NCI-H1694 (cell line): ENCODE measurements at regions not wholly inside any gene's neighbourhood (a gene's known extent, or its start where the extent isn't known, plus 50 kb on each side); places are given as distances from the start of the nearest gene placed in this dataset.
"Not testable (repeated sequence)": the region's sequence is repeated elsewhere in the genome, so short reads cannot be mapped to it uniquely, and the experiment has no call there.

ENCODE experiments used
- DNase-seq: peaks from one replicate; lab custom pipeline; 2025; lab: John Stamatoyannopoulos, UW

DNA sequence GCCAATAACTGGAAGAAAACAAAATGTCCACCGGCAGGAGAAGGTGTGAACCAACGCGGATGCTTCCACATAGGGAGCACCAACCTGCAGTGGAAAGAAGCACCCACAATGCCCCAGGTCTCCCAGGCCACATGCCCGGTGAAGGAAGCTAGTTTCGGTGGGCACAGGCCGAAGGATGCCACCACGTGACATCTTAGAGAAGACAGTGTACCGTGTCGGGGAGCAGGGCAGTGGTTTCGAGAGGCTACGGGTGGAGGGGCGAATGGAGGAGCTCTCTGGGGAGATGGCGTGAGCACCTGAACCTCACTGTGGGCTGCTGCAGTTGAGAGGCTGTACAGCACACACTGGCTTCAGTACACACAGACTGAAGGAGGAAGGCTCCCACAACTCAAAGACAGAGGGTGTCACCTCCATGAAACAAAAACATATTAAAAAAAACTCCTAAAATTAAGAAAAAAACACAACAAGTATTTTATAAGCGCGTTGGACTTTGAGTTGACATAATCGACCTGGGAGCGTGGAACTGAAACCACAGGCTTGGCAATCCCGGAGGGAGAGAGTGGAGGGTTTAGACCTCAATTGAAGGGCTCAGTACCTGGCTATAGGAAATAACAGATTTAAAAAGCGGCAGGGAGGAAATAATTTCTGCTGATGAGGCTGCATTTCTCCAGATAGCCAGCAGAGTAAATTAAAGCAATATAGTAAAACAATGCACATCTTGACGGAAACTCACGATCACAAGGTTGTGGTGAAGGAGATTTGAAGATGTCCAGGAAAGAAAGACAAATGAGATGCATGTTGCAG is 160.1 kb downstream of the RTP5 start:
- DNase-seq: no peak

DNA sequence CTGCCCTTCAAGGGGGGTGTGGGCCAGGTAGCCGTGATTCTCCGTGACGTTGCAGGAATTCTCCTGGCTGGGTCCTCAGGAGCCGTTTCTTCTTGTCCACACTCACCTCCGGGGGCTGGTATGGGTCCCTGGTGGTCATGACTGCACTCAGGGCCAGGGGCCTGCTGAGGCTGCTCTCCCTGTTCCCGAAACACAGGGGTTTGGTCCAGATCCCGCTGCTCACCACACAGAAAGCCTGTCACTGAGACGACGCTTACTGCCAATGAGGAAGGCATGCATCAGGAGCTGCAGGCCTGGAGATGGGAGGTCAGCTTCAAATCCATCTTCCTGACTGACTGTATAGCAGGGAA is 160.7 kb downstream of the RTP5 start:
- DNase-seq: no peak

DNA sequence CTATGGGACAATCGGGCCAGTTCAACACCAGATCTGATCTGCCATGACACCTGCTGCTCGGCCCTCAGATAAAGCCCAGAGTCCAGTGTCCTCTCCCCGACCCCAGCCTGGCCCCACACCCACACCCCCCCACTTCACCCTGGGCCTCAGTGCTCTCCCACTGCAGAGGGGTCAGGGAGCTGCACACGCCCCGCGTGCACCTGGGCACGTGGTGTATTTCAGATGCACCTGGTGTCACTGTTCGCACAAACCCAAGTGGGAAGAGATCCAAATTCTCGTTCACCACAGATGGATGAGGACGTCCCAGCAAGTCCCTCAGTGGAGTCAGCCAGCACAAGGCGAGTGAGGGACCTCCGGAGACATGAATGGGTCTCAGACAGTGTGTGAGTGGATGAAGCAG is 161.3 kb downstream of the RTP5 start:
- DNase-seq: no peak

DNA sequence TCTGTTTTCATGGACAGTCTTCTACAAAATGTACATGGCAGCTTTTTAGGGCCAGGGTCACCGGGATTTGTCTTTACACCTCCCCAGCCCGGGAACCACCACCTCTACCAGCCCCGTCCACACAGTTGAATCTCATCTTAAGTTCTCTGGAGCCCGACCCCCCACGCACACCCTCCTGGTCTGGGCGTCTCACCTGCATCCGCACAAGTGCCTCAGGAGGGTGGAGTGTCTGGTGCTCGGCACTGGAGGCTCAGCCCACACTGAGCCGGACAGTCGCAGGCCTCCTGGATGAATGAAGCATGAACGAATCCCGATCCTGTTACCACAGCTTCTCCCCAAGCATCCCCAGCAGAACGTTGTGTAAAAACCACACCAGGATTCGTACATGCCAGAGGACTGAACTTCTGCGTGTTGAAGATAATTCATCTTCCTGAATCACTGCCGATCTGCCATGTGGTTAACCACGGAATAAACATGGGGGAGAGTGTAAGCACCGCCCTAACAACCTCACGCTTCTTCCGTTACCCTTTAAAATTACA is 162.0 kb downstream of the RTP5 start:
- no peak for DNase-seq

DNA sequence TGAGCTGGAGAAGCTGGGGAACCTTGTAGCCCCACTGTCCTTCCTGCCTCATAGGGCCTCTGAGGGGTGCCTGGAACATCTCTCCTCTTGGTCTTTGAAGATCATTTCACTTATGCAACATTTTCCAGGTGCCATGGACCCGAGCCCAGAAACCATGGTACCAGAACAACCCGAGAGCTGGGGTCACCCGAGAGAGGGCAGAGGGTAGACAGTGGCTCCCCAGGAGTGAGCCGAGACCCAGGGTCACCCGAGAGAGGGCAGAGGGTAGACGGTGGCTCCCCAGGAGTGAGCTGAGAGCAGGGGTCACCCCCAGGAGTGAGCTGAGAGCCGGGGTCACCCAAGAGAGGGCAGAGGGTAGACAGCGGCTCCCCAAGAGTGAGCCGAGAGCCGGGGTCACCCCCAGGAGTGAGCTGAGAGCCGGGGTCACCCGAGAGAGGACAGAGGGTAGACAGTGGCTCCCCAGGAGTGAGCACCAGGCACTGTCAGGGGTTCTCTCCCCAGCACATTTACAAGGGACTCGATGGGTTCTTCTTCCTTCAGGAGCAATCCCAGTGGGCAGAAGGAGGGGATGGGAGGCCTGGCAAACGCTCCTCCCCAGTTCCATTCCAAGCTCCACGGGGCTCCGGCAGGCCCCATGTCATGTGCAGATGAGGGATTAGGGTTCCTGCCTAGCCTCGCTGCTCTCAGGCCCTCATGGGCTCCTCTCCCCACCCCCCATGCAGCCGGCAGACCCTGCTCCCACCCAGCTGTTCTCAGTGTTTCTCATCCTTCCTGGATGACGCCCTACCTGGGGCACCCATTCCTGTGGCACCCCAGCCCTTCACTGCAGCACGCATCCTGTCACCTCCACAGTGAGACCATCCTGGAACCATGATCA is 163.5 kb downstream of the RTP5 start:
- DNase-seq: no peak

DNA sequence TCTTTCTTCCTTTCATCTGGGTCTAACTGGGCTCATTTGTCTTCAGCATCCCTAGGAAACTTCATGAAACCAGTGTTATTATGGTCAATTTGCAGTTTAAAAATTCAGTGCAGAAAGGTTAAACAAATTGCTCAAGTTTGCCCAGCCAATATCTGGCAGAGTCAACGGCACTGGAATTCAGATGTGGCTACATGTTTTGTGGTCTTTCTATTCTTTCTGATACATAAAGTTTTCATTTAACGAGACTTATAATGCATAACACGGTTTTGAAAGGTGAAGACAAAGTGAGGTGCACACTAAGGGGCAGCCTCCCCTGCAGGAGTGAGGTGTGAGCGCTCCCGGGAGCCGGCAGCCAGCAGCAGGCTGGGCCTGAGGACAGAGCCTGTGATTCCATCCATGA is 164.6 kb downstream of the RTP5 start:
- no peak for DNase-seq

DNA sequence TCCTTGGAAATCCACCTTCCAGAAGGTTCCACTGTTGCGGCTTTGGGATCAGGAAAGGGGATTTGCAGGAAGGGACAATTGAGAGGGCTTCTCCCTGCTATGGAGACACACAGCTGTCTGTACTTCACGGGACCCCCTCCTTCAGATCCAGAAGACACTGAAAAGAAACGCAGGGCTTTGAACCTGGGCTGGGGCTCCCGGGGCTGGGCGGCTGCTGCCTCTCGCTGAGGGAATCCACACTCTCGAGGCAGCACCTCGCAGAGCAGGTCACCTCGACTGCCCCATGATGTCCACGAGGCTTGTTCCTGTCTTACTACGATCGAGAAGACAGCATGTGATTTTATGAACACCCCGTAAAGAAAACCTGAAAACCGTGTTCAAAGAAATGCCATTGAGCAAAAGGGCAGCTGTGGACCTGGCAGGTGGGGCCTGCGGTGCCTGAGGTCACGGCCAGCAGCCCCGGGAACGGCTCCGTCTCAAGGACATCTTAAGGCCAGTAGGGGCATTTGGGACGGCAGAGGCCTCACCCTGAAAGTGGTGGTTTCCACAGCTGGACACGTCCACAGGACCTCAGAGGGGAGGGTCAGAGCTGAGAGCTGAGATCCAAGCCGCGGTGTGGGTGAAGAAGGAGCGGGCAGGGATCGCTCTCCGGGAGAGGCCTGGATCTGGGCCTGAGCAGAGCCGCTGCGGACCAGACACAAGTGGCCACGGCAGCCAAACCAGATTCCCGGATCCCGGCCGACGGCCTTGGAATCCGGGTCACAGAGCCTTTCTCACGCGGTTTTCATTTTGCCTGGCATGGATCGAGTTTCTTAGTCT is 165.7 kb downstream of the RTP5 start:
- DNase-seq: no peak

DNA sequence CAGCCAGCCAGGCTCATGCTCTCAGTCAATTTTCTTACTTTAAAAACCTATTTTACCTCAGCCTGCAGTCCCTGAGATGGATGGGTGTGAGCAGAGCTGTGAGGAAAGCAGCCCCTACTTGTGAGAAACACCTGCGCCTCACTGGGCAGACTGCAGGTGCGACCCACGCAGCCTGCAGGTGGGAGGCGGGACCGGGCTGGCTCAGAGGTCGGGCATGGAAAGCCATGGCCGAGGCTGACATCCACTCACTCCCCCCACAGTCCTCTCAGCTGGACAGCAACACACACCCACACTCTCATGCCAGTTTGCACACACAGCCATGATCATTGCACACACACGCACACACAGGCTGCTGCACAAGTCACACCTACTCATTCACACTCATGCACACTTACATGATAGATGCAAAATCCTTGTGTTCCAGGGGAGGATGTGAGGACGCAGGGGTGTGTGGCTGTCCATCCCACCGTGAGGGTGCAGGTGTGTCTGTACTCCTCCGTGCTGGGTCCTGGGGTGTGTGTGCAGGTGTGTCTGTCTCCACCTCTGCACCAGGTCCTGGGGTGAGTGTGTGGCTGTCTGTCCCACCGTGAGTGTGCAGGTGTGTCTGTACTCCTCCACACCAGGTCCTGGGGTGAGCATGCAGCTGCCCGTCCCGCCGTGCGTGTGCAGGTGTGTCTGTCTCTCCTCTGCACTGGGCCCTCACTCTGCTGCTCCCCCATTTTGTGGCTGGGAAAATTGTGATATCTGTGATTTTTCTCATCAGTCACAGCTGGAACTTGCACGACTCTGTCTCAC is 166.5 kb downstream of the RTP5 start:
- no peak for DNase-seq

DNA sequence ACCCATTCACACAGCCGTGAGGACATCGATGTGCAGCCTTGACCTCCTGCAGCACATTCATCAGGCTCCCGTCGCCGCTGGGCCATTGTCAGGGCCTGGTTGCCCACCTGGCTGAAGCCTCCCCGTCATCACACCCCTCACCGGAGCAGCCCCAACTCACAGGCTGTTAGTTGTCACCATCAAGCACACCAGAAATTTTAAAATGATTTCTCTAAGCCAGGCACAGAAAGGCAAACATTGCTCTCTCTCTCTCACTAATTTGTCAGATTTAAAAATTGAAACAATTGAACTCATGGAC is 167.1 kb downstream of the RTP5 start:
- DNase-seq: no peak

DNA sequence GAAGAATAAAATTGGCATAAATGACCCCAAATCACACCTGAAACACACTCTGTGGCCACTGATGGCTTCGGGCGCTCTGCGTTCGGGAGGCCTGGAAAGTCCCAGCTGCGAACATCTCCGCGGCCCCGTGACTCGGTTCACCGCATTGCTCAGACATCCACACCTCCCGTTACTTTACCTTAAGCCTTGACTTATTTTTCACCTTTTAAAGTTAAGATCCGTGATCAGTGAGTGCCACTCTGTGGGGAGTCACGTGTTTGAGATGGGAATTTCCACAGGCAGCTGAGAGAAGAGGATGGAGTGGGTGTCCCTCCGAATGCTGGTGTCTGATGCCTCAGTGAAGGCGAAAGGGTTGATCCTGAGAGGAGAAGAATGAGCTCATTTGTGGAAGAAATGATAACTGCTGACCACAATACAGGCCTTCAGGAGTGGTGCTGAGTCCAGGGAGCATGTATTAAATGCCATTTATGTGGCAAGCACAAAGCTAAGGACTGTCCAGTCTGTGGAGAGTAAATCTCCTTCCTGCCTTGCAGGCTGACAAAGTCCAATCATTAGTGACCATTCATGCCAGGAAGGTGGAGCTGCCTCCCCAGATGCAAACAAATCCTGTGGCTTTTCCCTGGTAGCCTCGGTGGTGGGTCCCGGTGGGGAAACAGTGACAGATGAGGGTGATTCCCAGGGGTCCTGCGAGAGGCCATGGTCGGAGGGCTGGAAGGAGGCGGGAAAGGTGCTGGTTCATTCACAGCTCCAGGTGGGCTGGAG is 168.8 kb downstream of the RTP5 start:
- no peak for DNase-seq

DNA sequence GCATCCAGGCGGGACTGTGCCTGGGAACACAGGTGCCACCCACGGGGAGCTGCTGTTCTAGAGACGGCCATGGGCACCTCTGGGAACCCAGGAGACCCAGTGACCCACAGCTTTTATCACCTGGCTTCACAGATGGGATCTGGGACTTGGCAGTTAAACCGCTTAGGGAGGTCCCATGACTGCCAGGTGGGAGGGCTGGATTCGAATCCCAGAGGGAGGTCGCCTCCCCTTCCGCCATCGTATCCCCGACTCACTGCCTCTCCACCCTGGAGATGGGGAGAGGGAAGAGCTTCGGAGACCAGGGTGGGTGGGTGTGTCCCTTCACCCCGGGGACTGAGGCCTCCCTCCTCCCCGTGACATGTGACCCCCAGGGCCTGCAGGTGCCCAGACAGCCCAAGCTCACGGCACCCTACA is 169.4 kb downstream of the RTP5 start:
- DNase-seq: no peak

DNA sequence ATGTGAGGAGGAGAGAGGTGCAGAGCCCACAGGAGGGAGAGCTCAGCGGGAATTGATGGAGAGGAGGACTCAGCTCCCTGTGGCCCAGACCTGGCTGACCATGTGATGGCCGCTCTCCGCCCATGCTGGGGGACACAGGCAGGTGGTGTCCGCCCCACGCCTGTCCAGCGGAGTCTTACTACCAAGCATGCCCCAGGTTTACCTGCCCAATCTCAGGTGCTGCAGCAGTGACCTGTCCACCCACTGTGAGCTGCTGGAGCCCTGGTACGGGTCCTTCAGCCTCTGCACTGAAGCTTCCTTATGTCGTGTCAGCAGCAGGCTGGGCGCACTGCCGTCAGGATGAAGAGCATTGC is 170.8 kb downstream of the RTP5 start:
- no peak for DNase-seq

DNA sequence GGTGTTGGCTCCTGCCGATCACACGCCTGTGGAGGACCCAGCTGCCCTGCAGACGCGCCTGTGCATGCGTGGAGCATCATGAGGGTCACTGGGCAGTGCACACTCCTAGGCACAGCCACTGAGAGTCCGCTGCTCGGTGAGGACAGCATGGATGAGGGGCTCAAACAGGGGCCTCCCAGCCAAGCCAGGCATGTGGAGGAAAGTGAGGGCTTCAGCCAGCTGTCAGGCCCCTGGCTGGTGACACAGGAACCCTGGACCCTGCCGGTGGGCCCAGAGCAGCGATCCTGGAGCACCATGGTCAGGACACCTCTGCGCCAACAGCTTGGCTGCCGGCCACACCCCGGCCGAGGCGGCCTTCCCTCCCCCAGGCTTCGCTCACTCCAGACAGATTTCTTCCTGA is 171.2 kb downstream of the RTP5 start:
- DNase-seq: no peak

DNA sequence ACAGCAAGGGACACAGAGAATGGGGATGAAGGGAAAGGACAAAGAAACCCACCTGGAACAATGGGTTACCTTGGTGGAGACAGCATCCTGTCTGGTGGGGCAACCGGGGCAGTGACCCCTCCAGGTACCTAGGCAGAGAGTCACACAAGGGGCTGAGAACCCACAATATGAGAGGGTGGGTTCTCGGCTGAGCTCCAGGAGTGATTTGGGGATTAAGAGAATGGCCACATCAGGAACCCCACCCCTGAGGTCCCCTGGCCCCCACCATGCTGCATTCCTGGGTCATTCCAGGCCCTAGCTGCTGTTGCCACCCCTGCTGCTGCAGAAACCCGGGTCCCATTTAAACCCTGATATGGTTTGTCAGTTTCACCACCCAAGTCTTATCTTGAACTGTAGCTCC is 172.3 kb downstream of the RTP5 start:
- no peak for DNase-seq

DNA sequence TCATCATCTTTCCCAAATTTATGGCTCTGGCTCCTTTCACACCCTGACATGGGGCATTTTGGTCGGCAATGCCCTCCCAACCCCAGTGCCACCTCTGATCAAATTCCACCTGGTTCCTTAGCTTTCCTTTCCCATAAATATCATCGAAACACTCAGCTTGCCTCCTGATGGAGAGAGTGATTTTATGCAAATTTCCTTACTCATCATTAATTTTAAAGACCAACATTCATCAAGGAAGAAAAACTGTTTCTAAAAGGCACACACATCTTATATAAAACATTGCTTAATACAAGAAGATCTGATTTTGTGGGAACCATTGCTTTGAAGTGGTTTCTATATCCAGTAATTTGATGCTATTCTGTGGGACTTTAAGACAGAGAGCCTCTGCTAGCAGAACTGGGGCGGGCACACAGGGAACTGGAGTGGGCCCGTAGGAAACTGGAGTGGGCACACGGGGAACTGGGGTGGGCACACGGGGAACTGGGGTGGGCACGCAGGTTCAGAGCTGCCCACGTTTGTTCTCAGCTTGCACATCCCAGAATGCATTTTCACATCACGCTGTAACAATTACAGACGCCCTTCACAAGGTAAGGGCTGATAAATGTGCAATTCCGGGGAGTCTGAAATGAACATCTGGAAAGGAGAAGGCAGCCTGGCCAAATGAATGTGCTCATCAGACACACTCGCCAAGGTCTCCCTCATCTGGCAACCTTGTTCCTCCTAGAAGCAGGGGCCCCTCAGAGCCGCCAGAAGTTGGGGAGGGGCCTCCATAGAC is 174.2 kb downstream of the RTP5 start:
- DNase-seq: no peak

DNA sequence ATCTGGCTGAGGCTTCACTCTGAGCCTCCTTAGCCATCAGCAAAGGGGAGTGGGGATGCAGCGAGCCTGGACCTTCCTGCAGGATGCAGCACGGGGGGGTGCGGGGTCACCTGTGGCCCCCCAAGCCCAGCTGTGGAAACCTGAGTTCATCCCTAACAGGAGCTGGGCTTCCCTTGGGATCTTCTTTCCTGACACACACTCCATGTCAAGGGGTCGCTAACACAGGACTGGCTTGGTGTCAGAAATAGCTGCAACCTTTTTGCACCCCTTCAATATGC is 174.7 kb downstream of the RTP5 start:
- DNase-seq: no peak

DNA sequence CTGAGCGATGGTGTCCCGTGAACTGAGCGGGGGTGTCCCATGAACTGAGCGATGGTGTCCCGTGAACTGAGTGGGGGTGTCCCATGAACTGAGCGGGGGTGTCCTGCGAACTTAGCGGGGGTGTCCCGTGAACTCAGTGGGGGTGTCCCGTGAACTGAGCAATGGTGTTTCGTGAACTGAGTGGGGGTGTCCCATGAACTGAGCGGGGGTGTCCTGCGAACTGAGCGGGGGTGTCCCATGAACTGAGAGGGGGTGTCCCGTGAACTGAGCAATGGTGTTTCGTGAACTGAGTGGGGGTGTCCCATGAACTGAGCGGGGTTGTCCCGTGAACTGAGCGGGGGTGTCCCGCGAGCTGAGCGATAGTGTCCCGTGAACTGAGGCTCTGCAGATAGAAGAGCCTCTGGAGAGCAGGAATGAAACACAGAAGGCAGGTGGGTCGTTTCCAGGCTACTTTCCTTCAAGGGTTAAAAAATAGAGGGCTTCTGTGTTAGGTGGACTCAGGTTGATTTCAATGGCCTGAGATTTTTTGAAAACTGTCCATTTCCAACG is 176.1 kb downstream of the RTP5 start:
- not testable (repeated sequence) for DNase-seq

DNA sequence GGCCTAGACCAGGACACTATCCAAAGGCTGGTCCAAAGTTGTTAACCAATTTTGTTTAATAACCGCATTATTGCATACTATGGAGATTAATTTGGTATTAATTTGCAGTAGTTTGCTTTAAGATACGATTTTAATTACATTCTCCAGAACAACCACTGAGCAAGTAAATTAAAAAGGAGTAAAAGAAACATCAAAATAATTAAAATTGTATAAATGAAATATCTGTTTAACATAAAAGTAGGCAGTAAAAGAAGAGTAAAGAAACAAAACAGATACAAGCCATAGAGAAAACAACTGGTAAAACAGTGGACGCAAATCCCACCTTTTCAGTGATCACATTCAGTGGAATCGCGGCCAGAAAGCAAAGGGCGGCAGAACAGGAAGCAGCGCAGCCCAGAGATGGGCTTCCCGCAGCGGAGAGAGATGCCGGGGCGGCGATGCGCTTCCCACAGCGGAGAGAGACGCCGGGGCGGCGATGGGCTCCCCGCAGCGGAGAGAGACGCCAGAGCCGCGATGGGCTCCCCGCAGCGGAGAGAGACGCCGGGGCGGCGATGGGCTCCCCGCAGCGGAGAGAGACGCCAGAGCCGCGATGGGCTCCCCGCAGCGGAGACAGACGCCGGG is 176.8 kb downstream of the RTP5 start:
- DNase-seq: no peak

DNA sequence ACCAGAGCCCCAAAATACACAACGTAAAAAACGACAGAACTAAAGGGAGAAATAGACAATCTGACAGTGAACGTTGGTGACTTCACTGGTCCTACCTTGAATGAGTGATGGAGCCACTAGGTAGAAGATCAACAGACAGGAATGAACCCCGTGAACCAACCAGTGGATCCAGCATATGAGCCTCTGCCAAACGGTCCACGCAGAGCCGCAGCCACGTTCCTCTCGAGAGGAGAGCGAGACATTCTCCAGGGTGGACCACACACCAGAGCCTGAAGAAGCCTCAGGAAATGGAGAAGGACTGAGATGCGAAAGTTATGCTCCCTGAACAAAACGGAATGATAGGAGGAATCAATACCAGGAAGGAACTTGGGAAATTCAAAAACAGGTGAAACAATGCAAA is 178.4 kb downstream of the RTP5 start:
- DNase-seq: no peak

DNA sequence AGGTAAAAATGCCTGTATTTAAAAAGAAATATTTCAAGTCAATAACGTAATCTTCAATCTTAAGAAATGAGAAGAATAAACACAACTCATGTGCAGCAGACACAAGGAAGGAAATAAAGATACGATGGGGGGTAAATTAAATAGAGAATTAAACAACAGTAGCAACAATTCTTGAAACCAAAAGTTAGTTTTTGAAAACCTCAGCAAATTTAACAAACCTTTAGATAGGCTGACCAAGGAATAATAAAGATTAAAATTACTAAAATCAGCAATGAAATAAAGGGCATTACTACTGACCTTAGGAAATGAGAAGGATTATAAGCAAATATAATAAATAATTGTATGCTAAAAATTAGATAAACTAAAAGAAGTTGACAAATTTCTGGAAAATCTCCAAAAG is 178.9 kb downstream of the RTP5 start:
- DNase-seq: no peak
